Activated gamma-delta T cell treated with anti-CD3 and anti-CD28 coated beads, Interleukin-2, amount 50 U/mL, for 16 hours (primary cell): ENCODE measurements at regions not wholly inside any gene's neighbourhood (a gene's known extent, or its start where the extent isn't known, plus 50 kb on each side); places are given as distances from the start of the nearest gene placed in this dataset.
"Not testable (repeated sequence)": the region's sequence is repeated elsewhere in the genome, so short reads cannot be mapped to it uniquely, and the experiment has no call there.

Experiments used
- DNase-seq: peaks from one replicate; pipeline ENCODE4 v3.0.0-alpha.2; 2020; ENCODE audit warnings: low read depth

DNA sequence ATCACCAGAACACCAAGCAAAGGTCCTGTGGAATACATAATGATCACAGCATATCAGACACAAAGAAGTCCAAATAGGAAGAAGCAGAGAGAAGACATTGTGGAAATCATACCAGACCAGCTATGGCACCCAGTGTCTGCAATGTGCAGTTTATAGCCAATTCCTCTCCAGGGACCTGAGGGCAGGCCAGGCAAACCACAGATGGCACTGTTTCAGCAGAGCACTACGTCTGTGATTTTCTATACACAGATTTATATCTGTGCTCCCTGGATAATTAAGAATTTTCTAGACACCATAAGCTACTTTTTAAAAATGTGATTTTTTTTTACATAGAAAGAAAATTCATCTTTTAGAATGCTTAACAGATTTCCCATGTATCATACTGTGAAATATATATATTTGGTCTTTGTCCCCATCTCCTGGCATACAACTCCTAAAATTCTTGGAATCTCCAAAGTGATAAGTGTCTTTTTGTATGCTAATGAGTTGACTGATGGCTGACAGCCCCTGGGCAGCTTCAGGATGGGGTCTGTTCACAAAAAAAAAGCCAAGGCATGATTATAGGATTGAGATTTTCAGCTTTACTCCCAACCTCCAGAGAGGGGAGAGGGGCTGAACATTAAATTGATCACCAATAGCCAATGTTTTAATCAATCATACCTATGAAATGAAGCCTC, 498.1 kb downstream of the SIPA1L2 start:
- DNase-seq: no peak

DNA sequence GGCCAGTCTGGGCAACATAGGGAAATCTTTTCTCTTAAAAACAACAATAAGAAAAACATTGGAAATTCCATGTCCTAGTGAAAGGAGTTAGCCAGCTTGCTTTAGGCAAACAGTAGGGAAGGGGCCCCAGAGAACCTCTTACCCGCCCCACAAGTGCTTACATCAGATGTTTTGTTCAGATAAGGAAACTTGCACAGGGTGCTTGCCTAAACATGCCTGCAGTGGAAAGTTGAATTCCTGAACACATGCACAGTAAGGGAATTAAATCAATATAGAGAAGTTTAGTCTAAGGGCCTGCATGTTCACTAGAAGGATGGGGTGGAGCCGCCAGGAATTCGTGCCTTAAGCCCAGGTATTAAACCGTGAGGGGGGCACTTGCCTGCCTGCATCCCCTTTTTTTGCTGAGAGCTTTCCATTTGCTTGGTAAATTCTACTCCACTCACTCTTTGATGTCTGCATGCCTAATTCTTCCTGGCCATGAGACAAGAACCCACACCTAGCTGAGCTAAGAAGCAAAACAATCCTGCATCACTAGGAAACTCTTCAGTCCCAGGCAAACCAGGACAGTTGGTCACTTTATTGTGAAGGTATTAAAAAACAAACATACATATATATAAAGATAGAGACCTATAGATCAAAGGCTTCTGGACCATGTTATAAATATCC, 499.0 kb downstream of the SIPA1L2 start:
- DNase-seq: no peak

DNA sequence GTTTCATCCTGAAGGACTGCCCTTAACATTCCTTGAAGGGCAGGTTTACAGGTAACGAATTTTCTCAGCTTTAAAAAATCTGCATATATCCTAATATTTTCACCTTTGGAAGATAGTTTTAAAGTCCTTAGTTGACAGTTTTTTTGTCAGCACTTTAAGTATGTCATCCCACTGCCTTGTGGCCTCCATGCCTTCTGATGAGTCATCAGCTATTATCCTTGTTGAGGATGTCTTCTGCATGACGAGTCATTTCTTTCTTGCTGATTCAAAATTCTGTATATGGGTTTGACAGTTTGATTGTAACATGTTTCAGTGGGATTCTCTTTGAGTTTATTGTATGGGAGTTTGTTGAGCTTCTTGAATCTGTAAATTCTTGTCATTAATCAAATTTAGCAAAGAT, 500.6 kb downstream of the DISC1 start:
- DNase-seq: no peak

DNA sequence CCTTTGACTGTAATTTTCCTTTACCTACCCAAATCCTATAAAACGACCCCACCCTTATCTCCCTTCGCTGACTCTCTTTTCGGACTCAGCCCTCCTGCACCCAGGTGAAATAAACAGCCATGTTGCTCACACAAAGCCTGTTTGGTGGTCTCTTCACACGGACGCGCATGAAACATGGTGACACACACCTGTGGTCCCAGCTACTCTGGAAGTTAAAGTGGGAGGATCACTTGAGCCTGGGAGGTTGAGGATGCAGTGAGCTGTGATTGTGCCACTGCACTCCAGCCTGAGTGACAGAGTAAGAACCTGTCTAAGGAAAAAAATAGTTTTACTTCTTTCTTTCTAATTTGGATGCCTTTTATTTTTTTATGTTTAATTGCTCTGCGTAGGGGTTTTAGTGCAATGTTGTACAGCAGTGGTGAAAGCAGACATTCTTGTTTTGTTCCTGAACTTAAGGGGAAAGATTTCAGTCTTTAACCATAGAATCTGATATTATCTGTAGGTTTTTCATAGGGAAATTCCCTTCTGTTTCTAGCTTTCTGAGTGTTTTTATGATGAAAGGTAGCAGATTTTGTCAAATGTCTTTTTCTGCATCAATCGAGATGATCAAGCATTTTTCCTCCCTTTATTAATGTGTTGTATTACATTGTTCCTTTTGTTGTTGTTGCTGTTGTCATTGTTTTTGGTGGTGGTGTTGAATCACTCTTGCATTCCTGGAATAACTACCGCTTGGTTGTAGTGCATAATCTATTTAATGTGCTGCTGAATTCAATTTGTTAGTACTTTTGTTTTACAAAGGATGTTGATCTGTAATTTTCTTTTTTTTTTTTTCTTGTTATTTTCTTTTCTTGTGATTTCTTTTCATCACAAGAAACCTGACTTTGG, 497.4 kb downstream of the DISC1 start:
- no peak for DNase-seq

DNA sequence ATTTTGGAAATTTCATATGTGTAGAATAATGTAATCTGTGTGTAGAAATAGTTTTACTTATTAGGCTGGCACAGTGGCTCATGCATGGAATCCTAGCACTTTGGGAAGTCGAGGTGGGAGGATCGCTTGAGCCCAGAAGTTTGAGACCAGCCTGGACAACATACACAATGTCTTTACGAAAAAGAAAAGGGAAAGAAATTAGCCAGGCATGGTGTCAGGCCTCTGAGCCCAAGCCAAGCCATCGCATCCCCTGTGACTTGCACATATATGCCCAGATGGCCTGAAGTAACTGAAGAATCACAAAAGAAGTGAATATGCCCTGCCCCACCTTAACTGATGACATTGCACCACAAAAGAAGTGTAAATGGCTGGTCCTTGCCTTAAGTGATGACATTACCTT, 491.3 kb downstream of the DISC1 start:
- DNase-seq: not testable (repeated sequence)

DNA sequence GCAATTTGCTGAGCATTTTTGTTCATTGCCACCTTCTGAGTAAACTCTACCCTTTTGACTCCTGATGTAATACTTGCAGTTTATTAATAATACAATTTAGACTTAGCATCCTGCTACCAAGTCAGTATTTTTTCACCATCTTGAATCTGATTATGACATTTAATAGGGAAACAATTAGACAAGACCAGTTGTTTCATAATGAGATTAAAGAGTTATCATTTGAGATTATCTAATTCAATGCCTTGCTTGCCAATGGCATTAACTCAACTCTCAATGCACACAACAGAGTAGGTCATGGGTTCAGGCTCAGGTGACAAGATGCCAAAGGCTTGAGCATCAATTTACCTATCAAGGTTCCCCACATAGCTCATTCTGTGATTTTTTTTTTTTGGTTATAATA, 488.4 kb downstream of the DISC1 start:
- DNase-seq: no peak

DNA sequence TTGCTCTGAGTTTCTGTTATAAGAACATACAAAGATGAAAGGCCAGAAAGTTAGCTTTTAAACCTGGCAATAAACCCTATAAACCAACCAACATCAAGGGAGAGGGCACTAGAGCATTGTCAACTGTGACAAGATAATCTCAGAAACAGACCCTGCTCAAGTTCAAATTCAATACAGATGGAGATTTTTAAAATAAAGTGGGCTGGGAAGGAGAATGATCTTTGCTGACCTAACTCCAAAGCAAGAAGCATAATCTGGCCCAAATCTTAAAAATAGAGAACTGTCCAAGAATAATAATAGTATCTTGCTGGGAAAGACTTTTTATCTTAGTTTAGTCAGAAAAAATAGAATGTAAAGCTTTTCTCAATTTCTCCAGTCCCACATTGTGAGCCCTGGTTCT, 485.5 kb downstream of the DISC1 start:
- DNase-seq: no peak

DNA sequence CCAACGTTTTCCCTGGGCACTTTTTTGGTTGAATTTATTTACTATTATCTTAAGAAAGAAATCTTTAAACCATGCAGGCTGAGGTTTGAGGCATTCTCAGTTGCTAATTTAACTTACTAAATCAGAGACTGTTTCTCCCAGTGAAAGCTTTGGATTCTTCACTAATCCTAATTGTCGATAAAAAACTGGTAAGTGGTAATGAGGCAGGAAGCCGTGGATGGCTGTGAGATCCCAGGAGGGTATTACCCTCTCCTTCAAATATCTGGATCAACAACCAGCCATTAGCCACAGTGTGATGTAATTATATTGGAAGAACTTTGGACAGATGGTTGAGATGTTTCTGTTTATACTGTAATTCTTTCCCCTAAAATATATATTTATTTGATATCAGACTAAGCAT, 485.0 kb downstream of the DISC1 start:
- DNase-seq: no peak

DNA sequence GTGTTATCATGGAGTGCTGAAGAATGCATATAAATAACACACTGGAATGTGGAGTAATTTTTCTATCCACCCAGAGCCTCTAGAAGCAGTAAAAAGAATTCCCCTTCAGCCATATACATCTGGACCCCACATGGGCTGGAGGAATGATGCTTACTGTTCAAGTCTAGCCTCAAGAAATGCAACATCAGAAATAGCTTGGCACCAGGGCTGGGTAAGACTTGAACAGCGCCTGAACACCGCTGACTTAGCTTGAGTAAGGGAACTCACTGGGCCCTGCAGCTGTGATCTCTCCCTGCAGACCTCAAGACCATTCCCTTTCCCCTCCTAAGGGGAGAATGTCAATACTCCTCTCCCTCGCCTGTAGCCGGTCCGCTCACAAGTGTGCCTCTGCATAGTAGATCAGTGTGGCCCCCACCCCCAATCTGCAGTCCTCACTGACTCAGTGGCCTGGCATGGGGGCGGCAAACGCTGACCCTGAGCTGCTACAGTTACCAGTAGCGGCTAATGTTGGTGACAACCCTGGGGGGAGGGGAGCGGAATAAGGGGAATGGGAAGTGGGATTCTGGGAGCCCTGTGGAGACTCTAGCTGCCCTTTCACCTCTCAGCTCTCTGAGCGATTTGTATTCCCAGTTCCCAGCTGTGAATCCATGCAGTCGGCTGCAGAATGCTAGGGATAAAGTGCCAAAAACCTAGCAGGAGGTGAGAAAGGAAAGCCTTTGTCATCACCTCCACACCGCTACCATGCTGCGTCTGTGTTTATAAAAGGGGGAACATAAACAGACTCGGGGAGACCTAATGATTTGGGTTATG, 483.9 kb downstream of the DISC1 start:
- no peak for DNase-seq

DNA sequence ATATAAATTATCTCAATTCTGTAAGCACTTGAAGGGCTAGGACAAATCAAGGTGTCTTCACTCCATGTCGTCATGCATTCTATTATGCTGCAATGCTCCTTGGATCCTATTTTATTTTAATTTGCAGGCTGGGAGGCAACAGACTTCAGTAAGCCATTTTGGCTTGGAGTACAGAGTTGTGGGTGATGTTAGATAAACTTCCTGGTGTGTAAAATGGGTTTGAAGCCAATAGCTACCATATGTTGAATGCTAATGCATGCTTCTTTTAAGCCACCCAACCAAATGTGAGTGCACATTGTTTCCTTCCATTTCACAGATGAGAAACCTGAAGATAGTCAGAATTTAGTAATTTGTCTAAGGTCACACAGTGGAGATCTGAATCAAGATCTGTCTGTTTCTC, 482.8 kb downstream of the DISC1 start:
- no peak for DNase-seq

DNA sequence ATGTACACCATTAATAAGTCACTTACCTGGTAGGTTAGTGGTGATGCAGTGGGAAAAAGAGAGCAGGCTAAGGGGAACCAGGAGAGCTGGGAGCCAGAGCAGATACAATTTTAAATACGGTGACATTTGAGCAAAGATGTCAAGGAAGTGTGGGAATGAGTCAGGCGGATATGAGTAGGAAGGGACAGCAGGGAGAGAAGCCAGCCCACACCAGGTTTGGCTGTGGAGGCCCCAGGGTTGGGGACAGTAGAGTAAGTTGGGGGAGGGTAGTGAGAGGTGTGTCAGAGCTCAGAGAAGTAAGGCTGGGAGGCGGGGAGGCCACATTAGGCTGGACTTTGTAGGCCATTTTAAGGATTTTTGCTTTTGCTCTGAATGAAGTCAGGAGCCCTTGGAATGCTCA, 482.0 kb downstream of the DISC1 start:
- no peak for DNase-seq

DNA sequence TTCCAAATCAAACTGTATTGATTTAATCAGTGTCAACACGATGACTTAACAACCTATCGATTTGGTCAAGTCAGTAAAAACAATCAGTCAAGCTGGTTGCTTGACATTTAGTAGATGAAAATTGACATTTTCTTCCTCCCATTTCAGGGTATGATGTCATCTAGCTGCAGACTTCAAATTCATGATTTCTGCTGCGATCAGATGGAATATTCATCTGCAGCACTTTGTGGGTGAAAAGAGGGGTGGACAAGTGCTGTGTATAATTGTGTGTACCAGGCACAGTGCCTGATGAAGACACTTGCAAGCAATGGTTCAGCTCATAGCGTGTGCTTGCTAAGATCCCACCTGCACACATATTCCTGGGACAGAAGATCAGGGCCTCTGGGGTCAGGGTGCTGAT, 479.8 kb downstream of the DISC1 start:
- no peak for DNase-seq

DNA sequence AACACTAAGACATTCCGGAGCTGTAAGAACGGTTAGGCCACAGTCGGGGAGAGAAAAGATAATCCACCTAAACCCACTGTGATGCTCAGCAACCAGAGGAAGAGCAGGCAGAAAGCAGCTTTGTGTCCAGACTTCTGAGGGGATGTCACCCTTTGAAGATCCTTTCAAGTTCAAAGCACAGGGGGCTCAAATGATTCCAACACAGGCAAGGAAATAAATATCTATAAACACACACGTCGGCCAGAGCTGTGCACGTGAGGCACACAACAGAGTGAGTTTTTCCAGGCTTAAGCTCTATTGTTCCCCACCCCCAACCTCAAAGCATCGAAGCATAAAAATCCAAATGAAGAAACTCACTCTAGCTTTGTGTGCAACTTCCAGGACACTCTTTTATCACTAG, 479.0 kb downstream of the DISC1 start:
- no peak for DNase-seq

DNA sequence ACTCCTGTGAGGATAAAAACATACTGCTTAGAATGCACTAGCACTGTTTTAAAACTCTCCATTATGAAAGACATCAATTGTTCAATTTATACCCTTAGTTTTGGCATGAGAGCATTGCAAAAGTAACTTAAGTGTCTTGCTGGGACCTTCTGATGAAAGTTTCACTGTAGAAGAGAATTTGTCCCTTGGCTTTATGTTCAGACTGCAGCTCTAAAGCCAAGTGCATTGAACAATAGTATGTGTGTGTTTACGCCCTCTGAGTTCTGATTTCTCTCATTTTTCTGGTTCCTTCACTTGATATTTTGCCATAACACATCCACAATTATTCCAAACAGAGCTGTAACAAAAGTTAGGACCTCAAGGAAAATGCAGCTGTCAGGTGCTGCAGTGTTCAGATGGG, 474.6 kb downstream of the DISC1 start:
- no peak for DNase-seq

DNA sequence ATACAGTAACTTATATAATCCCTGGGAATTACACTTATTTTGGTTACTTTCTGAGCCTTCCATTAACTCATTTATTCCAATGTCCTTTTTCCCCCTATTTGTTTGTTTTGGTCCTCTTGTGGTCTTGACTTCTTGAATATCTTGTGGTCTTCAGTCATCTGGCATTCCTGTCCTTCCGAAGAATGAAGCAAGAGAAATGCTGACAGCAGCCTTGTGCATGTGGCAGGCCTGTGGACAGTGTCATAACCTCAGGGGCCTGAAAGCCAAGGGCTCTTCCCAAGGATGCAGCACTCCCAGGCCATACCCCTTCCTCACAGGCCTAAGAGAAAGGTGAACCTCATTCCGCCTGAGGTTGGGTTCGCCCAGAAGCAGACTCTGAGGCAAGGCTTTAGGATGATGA, 470.2 kb downstream of the DISC1 start:
- no peak for DNase-seq
